ENCODE measurements at regions not wholly inside any gene's neighbourhood (a gene's known extent, or its start where the extent isn't known, plus 50 kb on each side); places are given as distances from the start of the nearest gene placed in this dataset.

DNA sequence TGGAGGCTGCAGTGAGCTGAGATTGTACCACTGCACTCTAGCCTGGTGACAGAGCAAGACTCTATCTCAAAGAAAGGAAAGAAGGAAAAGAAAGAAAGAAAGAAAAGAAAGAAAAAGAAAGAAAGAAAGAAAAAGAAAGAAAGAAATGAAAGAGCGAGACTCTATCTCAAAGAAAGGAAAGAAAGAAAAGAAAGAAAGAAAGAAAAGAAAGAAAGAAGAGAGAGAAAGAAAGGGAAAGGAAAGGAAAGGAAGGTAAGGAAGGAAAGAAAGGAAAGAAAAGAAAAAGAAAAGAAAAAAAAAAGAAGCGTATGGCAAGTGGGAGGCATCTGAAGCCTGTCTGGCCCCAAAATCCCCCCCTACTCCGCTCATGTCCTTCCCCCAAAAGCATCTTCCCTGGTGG is 182.3 kb upstream of the MSX2 start:
- WGBS, 3 donors = 83 to 91% (median 89%) methylated on average over 3 of the region's 3 CpGs
- Histone ChIP-seq H3K4me1 (ENCODE audit: insufficient read depth) (no peaks in the 10 kb centered on the region), H3K36me3 (no peaks in the 10 kb centered on the region), H3K27ac (no peak overlapping the region), H3K9me3 (no peaks in the 10 kb centered on the region), H3K27me3 (no peaks in the 10 kb centered on the region), H3K4me3 (no peak overlapping the region)
- TF ChIP-seq POLR2A (IDR thresholded peaks at IDR 0.05) (no peak), EP300 (IDR thresholded peaks at IDR 0.05) (no peak)
- TF ChIP-seq, protein P1, sequence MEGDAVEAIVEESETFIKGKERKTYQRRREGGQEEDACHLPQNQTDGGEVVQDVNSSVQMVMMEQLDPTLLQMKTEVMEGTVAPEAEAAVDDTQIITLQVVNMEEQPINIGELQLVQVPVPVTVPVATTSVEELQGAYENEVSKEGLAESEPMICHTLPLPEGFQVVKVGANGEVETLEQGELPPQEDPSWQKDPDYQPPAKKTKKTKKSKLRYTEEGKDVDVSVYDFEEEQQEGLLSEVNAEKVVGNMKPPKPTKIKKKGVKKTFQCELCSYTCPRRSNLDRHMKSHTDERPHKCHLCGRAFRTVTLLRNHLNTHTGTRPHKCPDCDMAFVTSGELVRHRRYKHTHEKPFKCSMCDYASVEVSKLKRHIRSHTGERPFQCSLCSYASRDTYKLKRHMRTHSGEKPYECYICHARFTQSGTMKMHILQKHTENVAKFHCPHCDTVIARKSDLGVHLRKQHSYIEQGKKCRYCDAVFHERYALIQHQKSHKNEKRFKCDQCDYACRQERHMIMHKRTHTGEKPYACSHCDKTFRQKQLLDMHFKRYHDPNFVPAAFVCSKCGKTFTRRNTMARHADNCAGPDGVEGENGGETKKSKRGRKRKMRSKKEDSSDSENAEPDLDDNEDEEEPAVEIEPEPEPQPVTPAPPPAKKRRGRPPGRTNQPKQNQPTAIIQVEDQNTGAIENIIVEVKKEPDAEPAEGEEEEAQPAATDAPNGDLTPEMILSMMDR (IDR thresholded peaks at IDR 0.05) = no peak
- no peak for DNase-seq
- intact Hi-C loops (cut with DNase I) = no loop called here

GRCh38 chr5:174542471-174542870 is 181.9 kb upstream of the MSX2 start:
- no peak for TF ChIP-seq EP300 (IDR thresholded peaks at IDR 0.05)
- no peak for TF ChIP-seq POLR2A (IDR thresholded peaks at IDR 0.05)
- TF ChIP-seq, protein P1 (IDR thresholded peaks at IDR 0.05) = no peak
- intact Hi-C loops (cut with DNase I) = no loop called here
- 66 to 71% (median 71%) methylated on average over 10 of the region's 10 CpGs for whole genome bisulfite sequencing, 3 donors

DNA sequence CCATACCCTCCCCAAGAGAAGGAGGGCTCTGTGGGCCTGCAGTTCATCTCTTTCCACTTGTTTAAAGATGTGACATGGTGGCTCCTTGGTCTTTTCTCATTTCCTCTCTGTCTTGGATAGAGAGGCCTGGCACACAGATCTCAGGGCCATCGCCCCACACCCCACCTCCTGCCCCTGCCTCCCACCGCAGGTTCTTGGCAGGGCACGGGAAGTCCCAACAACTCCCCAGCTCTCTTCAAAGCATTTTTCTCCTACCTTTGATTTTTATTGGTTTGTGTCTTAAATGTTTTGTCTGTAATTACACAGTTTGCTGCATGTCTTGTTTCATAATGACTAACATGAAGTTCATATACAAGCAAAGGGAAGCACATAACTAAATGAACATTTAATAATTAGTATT is 178.5 kb upstream of the MSX2 start:
- intact Hi-C loops (cut with DNase I) = no loop called here
- 47 to 65% (median 52%) methylated on average over 3 of the region's 3 CpGs for WGBS, 3 donors
- Histone ChIP-seq H3K9me3 (no peaks in the 10 kb centered on the region), H3K27ac (no peak overlapping the region), H3K4me1 (ENCODE audit: insufficient read depth) (no peaks in the 10 kb centered on the region), H3K4me3 (no peak overlapping the region), H3K27me3 (no peaks in the 10 kb centered on the region), H3K36me3 (no peaks in the 10 kb centered on the region)
- TF ChIP-seq, protein P1 (IDR thresholded peaks at IDR 0.05) = no peak
- TF ChIP-seq POLR2A (IDR thresholded peaks at IDR 0.05) (no peak), EP300 (IDR thresholded peaks at IDR 0.05) (no peak)
- no peak for DNase-seq

More at GRCh38 chr5:174542471-174542870, 181.9 kb upstream of the MSX2 start:
- no peaks in the 10 kb centered on the region for H3K36me3 ChIP-seq
- no peak for DNase-seq
- H3K27ac ChIP-seq = no peak overlapping the region
- H3K4me1 ChIP-seq (ENCODE audit: insufficient read depth) = no peaks in the 10 kb centered on the region
- no peak overlapping the region for H3K4me3 ChIP-seq
- no peaks in the 10 kb centered on the region for H3K27me3 ChIP-seq
- H3K9me3 ChIP-seq = no peaks in the 10 kb centered on the region

GRCh38 chr5:174547814-174548213 is 176.6 kb upstream of the MSX2 start:
- intact Hi-C loops (cut with DNase I) = no loop called here
- H3K27me3 ChIP-seq = no peaks in the 10 kb centered on the region

More at GRCh38 chr5:174547814-174548213, 176.6 kb upstream of the MSX2 start:
- DNase-seq = no peak
- no peak overlapping the region for H3K27ac ChIP-seq
- 71 to 80% (median 73%) methylated on average over 7 of the region's 7 CpGs for WGBS, 3 donors
- H3K9me3 ChIP-seq = no peaks in the 10 kb centered on the region
- TF ChIP-seq EP300 (IDR thresholded peaks at IDR 0.05) (no peak), POLR2A (IDR thresholded peaks at IDR 0.05) (no peak)
- TF ChIP-seq, protein P1 (IDR thresholded peaks at IDR 0.05) = no peak
- H3K4me3 ChIP-seq = no peak overlapping the region
- H3K36me3 ChIP-seq = no peaks in the 10 kb centered on the region
- H3K4me1 ChIP-seq (ENCODE audit: insufficient read depth) = no peaks in the 10 kb centered on the region
